Esophagus muscularis mucosa (tissue), 2 donors: ENCODE measurements at regions not wholly inside any gene's neighbourhood (a gene's known extent, or its start where the extent isn't known, plus 50 kb on each side); places are given as distances from the start of the nearest gene placed in this dataset.

ENCODE experiments used
- EP300 ChIP-seq: sonication (generic); formaldehyde crosslinking; IDR thresholded peaks from one replicate; pipeline ENCODE4 v1.6.1; 2017; ENCODE audit warnings: antibody characterized with exemption
- POLR2A ChIP-seq: fragments of 450-650 bp; IDR thresholded peaks from one replicate; pipeline ENCODE4 v1.6.1; 2017; ENCODE audit warnings: antibody characterized with exemption, moderate library complexity, mild to moderate bottlenecking, low read depth

DNA sequence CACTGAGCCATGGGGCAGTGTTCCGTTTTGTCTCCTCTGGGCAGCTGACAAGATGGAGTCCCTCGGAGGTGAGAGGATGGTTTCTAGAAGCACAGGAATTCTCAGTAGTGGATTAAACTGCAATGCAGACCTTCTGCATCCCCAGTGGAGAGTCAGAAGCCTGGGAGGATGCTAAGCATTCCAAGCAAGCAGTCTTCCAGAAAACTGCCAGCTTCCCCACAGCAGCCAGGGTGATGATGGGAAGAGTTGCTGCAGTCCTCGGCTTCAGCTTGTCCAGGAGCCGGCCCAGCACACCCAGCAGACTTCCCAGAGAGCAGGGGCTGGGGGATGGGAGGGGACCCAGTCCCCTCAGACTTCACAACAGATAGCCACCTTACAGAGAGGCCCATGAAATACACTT is 163.6 kb downstream of the LY86 start:
- TF ChIP-seq POLR2A (no peak), EP300 (no peak)
